K562 (cell line): ENCODE measurements at regions not wholly inside any gene's neighbourhood (a gene's known extent, or its start where the extent isn't known, plus 50 kb on each side); places are given as distances from the start of the nearest gene placed in this dataset.

Source experiments
- CHCHD3 ChIP-seq: fragments of 250-450 bp; sonication (Bioruptor Pico); IDR thresholded peaks from 2 replicates; pipeline ENCODE4 v2.1.2; 2022; ENCODE audit warnings: mild to moderate bottlenecking
- CLOCK ChIP-seq: fragments of 250-450 bp; sonication (Bioruptor Pico); IDR thresholded peaks from 2 replicates; pipeline ENCODE4 v1.4.0; 2020; ENCODE audit warnings: mild to moderate bottlenecking, moderate library complexity, borderline replicate concordance
- DPF2 ChIP-seq: fragments of 450-650 bp; IDR thresholded peaks from 2 replicates; pipeline ENCODE4 v1.6.1; 2016
- KHSRP ChIP-seq: fragments of 450-650 bp; IDR thresholded peaks from 2 replicates; pipeline ENCODE4 v1.6.1; 2017
- KLF13 ChIP-seq: fragments of 450-650 bp; IDR thresholded peaks from 2 replicates; pipeline ENCODE4 v1.6.1; 2016; ENCODE audit warnings: missing genetic modification characterization, low read depth, mild to moderate bottlenecking, missing compliant biosample characterization, moderate library complexity, borderline replicate concordance
- MXD1 ChIP-seq: fragments of 250-450 bp; sonication (Bioruptor Pico); IDR thresholded peaks from 2 replicates; pipeline ENCODE4 v1.8.0; 2021; ENCODE audit warnings: borderline replicate concordance, mild to moderate bottlenecking, moderate library complexity; ENCODE audit not compliant: poor library complexity, severe bottlenecking
- NFIX ChIP-seq: fragments of 250-450 bp; sonication (Bioruptor Pico); IDR thresholded peaks from 2 replicates; pipeline ENCODE4 v1.4.0; 2020; ENCODE audit warnings: low read depth, mild to moderate bottlenecking, moderate library complexity
- NR4A1 ChIP-seq, 2 experiments: fragments of 250-450 bp in 1 of 2; fragments of 450-650 bp in 1 of 2; sonication (Bioruptor Pico) in 1 of 2; IDR thresholded peaks; 2 replicates each; pipeline versions ENCODE4 v1.4.0 to v1.6.1; 2016 to 2020; ENCODE audit warnings: mild to moderate bottlenecking in 2 of 2, missing compliant biosample characterization in 1 of 2, missing genetic modification characterization in 1 of 2, moderate library complexity in 1 of 2
- OTX1 ChIP-seq: fragments of 450-650 bp; formaldehyde crosslinking; IDR thresholded peaks from 2 replicates; pipeline ENCODE4 v1.4.0; 2022; ENCODE audit warnings: mild to moderate bottlenecking
- PCBP1 ChIP-seq: fragments of 200-400 bp; formaldehyde crosslinking; IDR thresholded peaks from 2 replicates; pipeline ENCODE4 v1.6.1; 2018; ENCODE audit warnings: mild to moderate bottlenecking, low read depth, low read length; ENCODE audit not compliant: poor library complexity, severe bottlenecking
- PTRF ChIP-seq: fragments of 450-650 bp; IDR thresholded peaks from 2 replicates; pipeline ENCODE4 v1.6.1; 2016; ENCODE audit warnings: mild to moderate bottlenecking, missing genetic modification characterization, missing compliant biosample characterization
- RBM25 ChIP-seq: fragments of 200-400 bp; formaldehyde crosslinking; IDR thresholded peaks from 2 replicates; pipeline ENCODE4 v1.6.1; 2018; ENCODE audit warnings: low read length, low read depth, moderate library complexity; ENCODE audit not compliant: severe bottlenecking
- SMAD3 ChIP-seq: fragments of 450-650 bp; formaldehyde crosslinking; conservative IDR thresholded peaks from 2 replicates; pipeline ENCODE4 v1.4.0; 2020; ENCODE audit warnings: mild to moderate bottlenecking
- TCF15 ChIP-seq: fragments of 250-450 bp; sonication (Bioruptor Pico); IDR thresholded peaks from 2 replicates; pipeline ENCODE4 v1.8.0; 2022; ENCODE audit warnings: moderate library complexity, mild to moderate bottlenecking, inconsistent platforms
- USF2 ChIP-seq: sonication (generic); formaldehyde crosslinking; IDR thresholded peaks from 2 replicates; pipeline ENCODE4 v1.5.0; 2020; ENCODE audit warnings: missing genetic modification reagents
- ZBTB49 ChIP-seq: sonication (generic); formaldehyde crosslinking; IDR thresholded peaks from 2 replicates; pipeline ENCODE4 v1.8.0; 2022; ENCODE audit warnings: missing genetic modification reagents, mild to moderate bottlenecking, borderline replicate concordance
- ZC3H4 ChIP-seq: sonication (generic); formaldehyde crosslinking; IDR thresholded peaks from 2 replicates; pipeline ENCODE4 v1.9.0; 2021; ENCODE audit warnings: missing genetic modification reagents, borderline replicate concordance
- ZNF3 ChIP-seq: fragments of 250-450 bp; sonication (Bioruptor Pico); IDR thresholded peaks from 2 replicates; pipeline ENCODE4 v1.5.0; 2021; ENCODE audit warnings: mild to moderate bottlenecking, moderate library complexity
- ZNF639 ChIP-seq, 2 experiments: fragments of 200-800 bp in 1 of 2; sonication (Bioruptor generic) in 1 of 2; sonication (generic) in 1 of 2; formaldehyde crosslinking in 1 of 2; IDR thresholded peaks in 1 of 2; conservative IDR thresholded peaks in 1 of 2; 2 replicates each; pipeline versions ENCODE4 v1.5.0 to v1.6.1; 2016 to 2020; ENCODE audit warnings: missing compliant biosample characterization in 1 of 2, missing genetic modification characterization in 1 of 2, missing genetic modification reagents in 1 of 2
- ZSCAN32 ChIP-seq: fragments of 450-650 bp; formaldehyde crosslinking; IDR thresholded peaks from 2 replicates; pipeline ENCODE4 v1.4.0; 2020; ENCODE audit warnings: mild to moderate bottlenecking, moderate library complexity

GRCh38 chr5:36739751-36740221 lies 133.4 kb downstream of the SLC1A3 start (continued):
- TF ChIP-seq ZNF639 (CRISPR knock-in tag; conservative IDR thresholded peaks at IDR 0.05 in 1 of 2, IDR thresholded peaks at IDR 0.05 in 1 of 2) (peak in 1 of 2 experiments; percentile 26; a peak in 1 of 4 replicates), NR4A1 (CRISPR knock-in tag; IDR thresholded peaks at IDR 0.05) (no peak), NR4A1 (tag; IDR thresholded peaks at IDR 0.05) (0 out of 2 replicates have a peak, but pooled peaks have one; percentile 22), CHCHD3 (no peak), CLOCK (no peak), USF2 (CRISPR knock-in tag) (no peak), SMAD3 (CRISPR knock-in tag) (no peak), RBM25 (no peak), PCBP1 (no peak), NFIX (no peak), ZSCAN32 (no peak), DPF2 (peak; percentile 79), KLF13 (tag) (no peak), TCF15 (CRISPR knock-in tag) (no peak), OTX1 (CRISPR knock-in tag) (no peak), PTRF (tag) (no peak), ZBTB49 (CRISPR knock-in tag) (0 out of 2 replicates have a peak, but pooled peaks have one; percentile 28), KHSRP (no peak), ZC3H4 (CRISPR knock-in tag) (no peak), MXD1 (CRISPR knock-in tag) (no peak), ZNF3 (CRISPR knock-in tag) (no peak)
